Left renal pelvis (tissue), 4 donors: ENCODE measurements at regions not wholly inside any gene's neighbourhood (a gene's known extent, or its start where the extent isn't known, plus 50 kb on each side); places are given as distances from the start of the nearest gene placed in this dataset.
A peak's percentile ranks its signal among the peaks of the same experiment; 100 is the strongest.

Source experiments
- DNase-seq, 4 donors: peaks; one replicate each; pipeline ENCODE4 v3.0.0-alpha.2; 2013; ENCODE audit warnings: low read depth in 4 of 4, low spot score in 3 of 4

DNA sequence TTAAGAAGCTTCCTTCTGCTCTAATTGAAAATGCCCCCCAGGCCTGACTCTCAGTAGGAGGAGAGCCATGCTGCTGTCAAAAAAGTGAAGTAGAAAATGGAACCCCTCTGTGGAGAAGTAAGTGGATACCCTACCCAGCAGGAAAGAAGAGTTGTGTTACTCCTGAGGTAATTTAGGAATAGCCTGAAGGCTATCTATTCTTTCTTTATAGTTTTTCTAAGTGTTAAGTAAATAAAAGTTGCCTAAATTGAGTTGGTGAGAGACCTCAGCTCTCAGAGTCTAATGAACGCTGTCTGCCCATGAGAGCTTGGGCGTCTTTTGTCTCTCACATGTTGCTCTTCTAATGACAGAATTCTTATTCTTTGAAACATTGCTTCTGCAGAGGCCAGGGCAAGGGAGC, 116.2 kb downstream of the NSUN3 start:
- no peak for DNase-seq

GRCh38 chr3:94183551-94183950, 120.7 kb downstream of the NSUN3 start:
- no peak for DNase-seq

DNA sequence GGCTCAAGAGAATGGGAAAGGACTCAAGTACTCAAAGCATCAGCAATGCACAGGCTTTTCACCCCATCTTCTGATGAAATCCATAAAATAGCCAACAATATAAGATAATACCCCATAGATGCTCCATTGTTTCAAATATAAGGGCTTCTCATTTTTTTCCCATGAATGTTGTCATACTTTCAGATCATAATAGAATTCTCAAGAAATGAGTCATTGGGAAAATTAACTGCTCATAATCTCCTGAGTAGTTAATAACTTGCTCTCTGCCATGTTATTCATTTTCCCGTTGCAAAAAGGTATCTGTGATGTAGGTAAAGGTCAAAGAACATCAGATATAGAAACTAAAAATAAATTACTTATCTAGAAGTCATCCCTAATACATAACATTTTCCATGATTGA, 121.9 kb downstream of the NSUN3 start:
- DNase-seq: no peak

DNA sequence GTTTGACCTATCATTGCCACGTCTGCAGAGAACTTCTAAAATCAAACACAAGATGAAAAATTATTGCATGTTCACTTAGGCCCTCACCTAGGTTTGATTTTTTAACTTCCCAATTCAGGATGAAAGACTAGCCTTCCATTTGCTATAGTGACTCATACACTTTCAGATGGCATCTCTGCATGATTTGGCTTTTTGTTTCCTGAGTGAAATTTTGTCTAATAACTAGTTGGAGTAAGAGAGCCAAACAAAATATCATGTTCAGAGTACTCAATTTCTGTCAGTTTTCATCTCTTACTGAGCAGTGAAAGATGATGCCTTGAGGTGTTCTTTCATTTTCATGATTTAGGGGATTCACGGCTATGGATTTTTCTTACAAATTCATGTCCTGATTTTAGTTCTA, 122.9 kb downstream of the NSUN3 start:
- DNase-seq: no peak

DNA sequence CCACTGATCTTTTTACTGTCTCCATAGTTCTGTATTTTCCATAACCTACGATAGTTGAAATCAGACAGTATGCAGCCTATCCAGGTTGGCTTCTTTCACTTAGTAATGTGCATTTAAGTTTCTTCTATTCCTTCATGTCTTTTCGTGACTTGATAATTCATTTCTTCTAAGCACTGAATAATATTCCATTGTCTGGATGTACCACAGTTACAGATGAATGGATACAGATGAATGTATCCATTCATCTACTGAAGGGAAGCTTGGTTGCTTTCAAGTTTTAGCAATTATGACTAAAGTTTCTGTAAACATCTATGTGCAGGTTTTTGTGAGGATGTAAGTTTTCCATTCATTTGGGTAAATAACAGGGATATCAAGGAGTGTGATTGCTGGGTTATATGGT, 124.8 kb downstream of the NSUN3 start:
- no peak for DNase-seq

- DNase-seq: no peak
Measured at GRCh38 chr3:94195381-94195780, 132.5 kb downstream of the NSUN3 start.

GRCh38 chr3:94206291-94206690, 143.4 kb downstream of the NSUN3 start:
- DNase-seq: no peak

GRCh38 chr3:94210256-94210655, 147.4 kb downstream of the NSUN3 start:
- no peak for DNase-seq

DNA sequence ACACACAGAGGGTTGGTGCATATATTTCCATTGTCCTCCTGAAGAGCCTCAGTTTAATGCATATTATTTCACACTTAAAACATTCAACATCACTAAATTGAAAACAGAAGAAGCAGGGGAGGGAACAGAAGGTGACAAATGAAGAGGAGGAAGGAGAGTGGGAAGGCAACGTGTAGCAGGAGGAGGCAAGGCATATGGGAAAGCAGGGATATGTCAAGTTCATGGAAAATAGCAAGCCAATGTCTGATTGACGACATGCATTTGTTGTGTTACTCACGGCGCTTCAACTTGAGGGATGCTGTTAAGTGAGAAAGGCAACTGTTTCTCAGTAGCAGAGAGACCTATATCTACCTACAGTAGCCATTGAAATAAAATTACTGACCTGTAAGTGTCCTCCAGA, 154.5 kb downstream of the NSUN3 start:
- no peak for DNase-seq

- no peak for DNase-seq
Measured at GRCh38 chr3:94220426-94220825, 157.6 kb downstream of the NSUN3 start.

DNA sequence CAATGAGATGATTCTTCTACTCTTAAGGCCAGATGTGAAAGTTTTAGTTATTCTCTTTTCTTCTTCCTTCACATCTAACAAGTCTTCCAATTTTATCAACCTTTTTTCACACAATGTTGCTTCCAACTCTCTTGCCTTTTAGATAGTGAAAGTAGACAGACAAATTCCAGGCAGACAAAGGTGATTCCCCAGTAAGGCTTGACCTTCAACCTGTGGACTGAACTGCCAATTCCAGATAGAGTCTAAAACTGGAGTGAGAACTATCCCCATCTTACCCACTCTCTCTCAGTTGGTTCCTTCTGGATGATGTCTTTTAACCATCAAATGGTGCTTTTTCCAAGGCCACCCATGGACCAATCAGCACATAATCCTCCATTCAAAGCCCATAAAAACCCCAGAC, 159.0 kb downstream of the NSUN3 start:
- no peak for DNase-seq

- no peak for DNase-seq
Measured at GRCh38 chr3:94225148-94225865, 162.4 kb downstream of the NSUN3 start.

- DNase-seq: no peak
Measured at GRCh38 chr3:94226078-94226477, 163.2 kb downstream of the NSUN3 start.

DNA sequence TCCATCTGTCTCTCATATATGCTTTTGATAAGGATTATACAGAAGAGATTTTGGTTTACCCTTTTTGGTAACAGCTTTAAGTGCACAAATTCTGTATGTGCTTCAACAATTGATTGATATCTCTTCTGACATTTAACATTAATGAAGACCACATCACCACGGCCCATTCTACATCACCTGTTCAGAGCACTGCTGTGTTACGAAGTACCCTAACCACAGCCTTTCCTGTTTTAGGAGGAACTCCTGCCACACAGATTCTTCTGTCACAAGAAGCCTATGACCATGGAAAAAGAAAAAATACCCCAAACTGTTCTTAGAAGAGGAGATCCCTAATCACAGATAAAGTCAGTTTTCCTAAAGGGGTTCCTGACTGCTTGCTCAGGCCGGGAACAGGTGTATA, 170.1 kb downstream of the NSUN3 start:
- no peak for DNase-seq

- peak in 1 of 4 donors; percentile 5 for DNase-seq
Measured at GRCh38 chr3:94234177-94234788, 171.4 kb downstream of the NSUN3 start.

GRCh38 chr3:94241986-94242385, 179.1 kb downstream of the NSUN3 start:
- DNase-seq: no peak

GRCh38 chr3:94246171-94246570, 183.3 kb downstream of the NSUN3 start:
- DNase-seq: no peak

GRCh38 chr3:94248042-94248441, 185.2 kb downstream of the NSUN3 start:
- DNase-seq: no peak

DNA sequence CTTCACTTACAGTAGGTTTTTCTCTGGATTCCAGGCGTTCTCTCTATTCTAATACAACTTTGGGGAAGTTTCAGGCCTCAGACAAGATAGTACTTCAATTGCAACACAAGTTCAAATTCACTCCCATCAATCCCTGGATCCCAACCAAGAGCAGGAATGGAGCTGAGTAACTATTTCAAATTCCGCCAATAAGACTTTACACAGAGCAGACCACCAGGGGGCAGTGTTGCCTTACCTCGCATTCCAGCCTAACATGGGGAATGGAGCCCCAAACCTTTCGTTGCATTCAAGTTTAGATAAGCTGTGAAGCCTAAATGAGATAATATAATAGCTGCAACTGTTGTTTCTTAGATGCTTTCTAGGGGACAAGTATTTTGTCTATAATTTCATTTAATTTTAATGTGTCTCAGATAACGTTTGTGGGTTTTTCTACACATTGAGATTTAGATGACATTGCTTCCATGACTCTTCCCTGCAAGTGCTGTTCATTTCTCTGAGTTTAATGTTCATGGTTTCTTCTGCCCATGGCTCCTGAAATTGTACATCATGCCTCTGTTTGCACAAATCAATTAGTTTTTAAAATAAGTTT, 186.7 kb downstream of the NSUN3 start:
- peak; percentile 18 to 43 (median 32) for DNase-seq

DNA sequence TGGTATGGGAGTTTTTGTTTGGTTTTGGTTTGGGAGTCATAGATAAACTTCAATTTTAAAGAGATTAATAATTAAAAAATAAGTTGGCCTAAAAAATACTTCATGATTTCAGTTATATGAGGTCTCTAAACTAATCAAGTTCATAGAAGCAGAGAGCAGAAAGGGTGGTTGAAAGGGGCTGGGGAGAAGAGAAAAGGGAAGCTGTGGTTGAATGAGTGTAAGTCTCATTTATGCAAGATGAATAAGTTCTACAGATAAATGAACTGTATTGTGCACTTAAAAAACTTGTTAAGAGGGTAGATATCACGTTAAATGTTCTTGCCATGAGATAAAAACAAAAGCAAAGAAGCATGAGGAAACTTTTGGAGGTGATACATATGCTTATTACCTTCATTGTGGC, 188.7 kb downstream of the NSUN3 start:
- no peak for DNase-seq

- no peak for DNase-seq
Measured at GRCh38 chr3:94252316-94252715, 189.5 kb downstream of the NSUN3 start.
